ENCODE measurements at regions not wholly inside any gene's neighbourhood (a gene's known extent, or its start where the extent isn't known, plus 50 kb on each side); places are given as distances from the start of the nearest gene placed in this dataset.

DNA sequence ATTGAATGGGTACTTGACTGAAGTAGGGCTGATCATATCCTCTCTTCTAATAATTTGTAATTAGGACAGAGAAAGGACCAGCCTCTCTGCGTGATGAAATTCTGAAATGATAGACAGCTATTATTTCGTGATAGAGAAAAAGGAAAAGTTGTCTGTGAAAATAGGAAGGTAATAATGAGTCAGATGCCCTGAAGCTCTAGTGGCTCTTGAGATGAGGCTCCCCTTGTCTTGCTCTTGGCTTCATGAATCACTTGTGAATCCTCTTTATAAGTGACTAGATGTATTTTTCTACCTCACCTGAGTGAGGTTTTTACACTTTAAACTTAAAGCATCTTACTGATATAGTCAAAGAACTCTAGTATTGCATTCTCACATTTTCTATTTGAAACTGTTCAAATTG lies 888.9 kb downstream of the PCDH18 start:
- TF ChIP-seq POLR2A (IDR thresholded peaks at IDR 0.05; ENCODE audit: low read depth, low read length) (no peak), CTCF (conservative IDR thresholded peaks at IDR 0.05; ENCODE audit: low read depth, low read length) (no peak), ELK1 (IDR thresholded peaks at IDR 0.05; ENCODE audit: borderline replicate concordance, low read depth, low read length) (no peak)

All from IMR-90 (cell line).